IMR-90 (cell line): ENCODE measurements at regions not wholly inside any gene's neighbourhood (a gene's known extent, or its start where the extent isn't known, plus 50 kb on each side); places are given as distances from the start of the nearest gene placed in this dataset.

Experiments
- MAZ ChIP-seq: IDR thresholded peaks from 2 replicates; pipeline ENCODE4 v1.6.1; 2012; ENCODE audit warnings: low read depth, mild to moderate bottlenecking, low read length, improper control_type of control experiment, moderate library complexity, borderline replicate concordance
- POLR2A ChIP-seq: IDR thresholded peaks from 2 replicates; pipeline ENCODE4 v1.6.1; 2012; ENCODE audit warnings: mild to moderate bottlenecking, low read depth, low read length
- RFX5 ChIP-seq: IDR thresholded peaks from 2 replicates; pipeline ENCODE4 v1.8.0; 2012; ENCODE audit warnings: low read depth, mild to moderate bottlenecking, low read length, moderate library complexity
- TF ChIP-seq, protein P1 (sequence below): conservative IDR thresholded peaks from 2 replicates; pipeline ENCODE4 v1.5.1; 2012; ENCODE audit warnings: mild to moderate bottlenecking, low read depth, low read length, improper control_type of control experiment

DNA sequence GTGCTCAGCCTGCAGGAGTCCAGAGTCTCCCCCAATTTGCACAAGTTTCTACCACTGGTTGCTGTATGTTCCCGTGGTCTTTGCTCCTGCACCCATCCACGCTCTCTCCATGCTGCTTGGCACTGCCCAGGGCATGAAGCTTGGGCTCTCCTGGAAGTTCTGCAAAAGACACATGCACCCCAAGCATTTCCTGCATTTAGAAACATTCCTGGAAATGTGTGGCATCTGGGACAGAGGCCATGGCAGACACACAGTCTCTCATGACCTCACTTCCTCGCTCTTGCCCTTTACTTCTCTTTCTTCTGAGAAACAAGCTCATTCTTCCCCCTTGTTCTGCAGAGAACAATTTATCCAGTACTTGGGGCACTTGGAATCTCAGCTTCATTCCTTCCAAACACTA lies 489.5 kb downstream of the BUD13 start:
- TF ChIP-seq MAZ (no peak), RFX5 (no peak), POLR2A (no peak)
- TF ChIP-seq, protein P1, sequence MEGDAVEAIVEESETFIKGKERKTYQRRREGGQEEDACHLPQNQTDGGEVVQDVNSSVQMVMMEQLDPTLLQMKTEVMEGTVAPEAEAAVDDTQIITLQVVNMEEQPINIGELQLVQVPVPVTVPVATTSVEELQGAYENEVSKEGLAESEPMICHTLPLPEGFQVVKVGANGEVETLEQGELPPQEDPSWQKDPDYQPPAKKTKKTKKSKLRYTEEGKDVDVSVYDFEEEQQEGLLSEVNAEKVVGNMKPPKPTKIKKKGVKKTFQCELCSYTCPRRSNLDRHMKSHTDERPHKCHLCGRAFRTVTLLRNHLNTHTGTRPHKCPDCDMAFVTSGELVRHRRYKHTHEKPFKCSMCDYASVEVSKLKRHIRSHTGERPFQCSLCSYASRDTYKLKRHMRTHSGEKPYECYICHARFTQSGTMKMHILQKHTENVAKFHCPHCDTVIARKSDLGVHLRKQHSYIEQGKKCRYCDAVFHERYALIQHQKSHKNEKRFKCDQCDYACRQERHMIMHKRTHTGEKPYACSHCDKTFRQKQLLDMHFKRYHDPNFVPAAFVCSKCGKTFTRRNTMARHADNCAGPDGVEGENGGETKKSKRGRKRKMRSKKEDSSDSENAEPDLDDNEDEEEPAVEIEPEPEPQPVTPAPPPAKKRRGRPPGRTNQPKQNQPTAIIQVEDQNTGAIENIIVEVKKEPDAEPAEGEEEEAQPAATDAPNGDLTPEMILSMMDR: no peak
